ENCODE measurements at regions not wholly inside any gene's neighbourhood (a gene's known extent, or its start where the extent isn't known, plus 50 kb on each side); places are given as distances from the start of the nearest gene placed in this dataset.
A peak's percentile ranks its signal among the peaks of the same experiment; 100 is the strongest.

DNA sequence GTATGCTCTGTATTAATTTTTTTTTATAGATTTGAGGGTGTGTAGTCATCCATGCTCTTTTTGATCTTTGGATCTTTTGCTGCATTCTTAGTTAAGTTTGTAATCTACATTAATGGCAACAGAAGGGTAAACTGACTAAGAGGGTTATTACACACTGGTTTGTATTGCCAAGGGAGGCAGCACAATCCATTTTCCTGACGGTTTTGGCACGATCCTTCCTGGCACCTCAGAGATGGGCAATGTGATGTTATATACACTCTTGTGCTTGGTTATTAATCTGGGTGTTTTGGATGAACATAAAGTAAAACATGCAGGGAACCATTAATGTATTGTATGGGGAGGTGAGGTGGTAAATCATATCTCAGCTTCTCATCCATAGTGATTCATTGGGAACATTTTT, 98.8 kb upstream of the SLC38A2 start:
- Histone ChIP-seq H3K14ac (ENCODE audit: low read length in 2 of 2) (no peak overlapping the region), H3K18ac (ENCODE audit: low read depth in 1 of 2, low read length in 2 of 2) (no peak overlapping the region), H3K4me2 (ENCODE audit: low read length, poor library complexity, severe bottlenecking) (no peak overlapping the region), H2BK12ac (ENCODE audit: low read length in 2 of 2) (peak overlapping the region in 1 of 2 experiments; percentile 75), H2BK5ac (ENCODE audit: low read depth, low read length, poor library complexity, severe bottlenecking) (no peak overlapping the region), H3K4me3 (ENCODE audit: insufficient read depth in 1 of 2, low read depth in 1 of 2, low read length in 2 of 2) (no peak overlapping the region), H3K9ac (ENCODE audit: low read length) (no peak overlapping the region), H2AFZ (ENCODE audit: low read depth, low read length) (no peak overlapping the region), H2BK15ac (ENCODE audit: low read depth, poor library complexity, severe bottlenecking) (no peak overlapping the region), H3K27me3 (ENCODE audit: control insufficient read depth in 1 of 2, insufficient read depth in 1 of 2, low read length in 2 of 2) (no peaks in the 10 kb centered on the region), H2AK5ac (ENCODE audit: low read length, severe bottlenecking) (no peak overlapping the region), H2BK120ac (ENCODE audit: low read depth, low read length) (no peak overlapping the region), H3K27ac (ENCODE audit: low read length, poor library complexity, severe bottlenecking) (no peak overlapping the region), H3K4ac (ENCODE audit: low read depth in 1 of 2, low read length in 2 of 2) (no peak overlapping the region), H4K91ac (ENCODE audit: low read length) (no peak overlapping the region), H3K9me3 (ENCODE audit: control insufficient read depth, low read length) (no peaks in the 10 kb centered on the region), H3K79me1 (replicated peaks; ENCODE audit: low read length, poor library complexity, severe bottlenecking) (peaks cover 6% of the 10 kb centered on the region), H3K23ac (ENCODE audit: low read length in 2 of 2) (no peak overlapping the region), H4K8ac (ENCODE audit: low read length) (no peak overlapping the region), H3K4me1 (ENCODE audit: control insufficient read depth, insufficient read depth, low read depth, low read length) (peaks cover 4% of the 10 kb centered on the region), H3K36me3 (ENCODE audit: control insufficient read depth in 1 of 2, insufficient read depth in 2 of 2, low read depth in 1 of 2, low read length in 2 of 2) (no peaks in the 10 kb centered on the region)
- no peak for DNase-seq
- WGBS, result 87% methylated on average over 2 of the region's 2 CpGs

DNA sequence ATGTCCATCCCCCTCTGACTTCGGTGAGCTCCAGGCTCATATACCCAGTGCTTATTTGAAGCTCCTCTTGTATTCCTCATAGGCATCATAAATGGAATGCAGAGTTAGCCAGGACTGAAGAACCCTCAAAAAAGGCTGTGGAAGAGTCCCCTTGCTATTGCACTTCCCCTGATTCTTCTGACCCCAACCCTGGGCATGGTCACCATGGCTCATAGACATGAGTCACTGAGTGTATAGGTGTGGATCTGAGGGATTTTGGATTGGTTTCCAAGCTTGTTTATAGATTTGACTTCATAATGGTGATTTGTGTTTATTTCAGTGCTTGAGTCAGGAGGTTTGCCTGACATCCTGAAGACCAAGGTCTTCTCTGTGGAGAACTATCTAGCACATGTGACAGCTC, 98.4 kb upstream of the SLC38A2 start:
- peak overlapping the region; percentile 19 for H4K8ac ChIP-seq (ENCODE audit: low read length)
- 81% methylated on average over 1 of the region's 1 CpG for WGBS
- H3K14ac ChIP-seq (ENCODE audit: low read length in 2 of 2), result no peak overlapping the region
- no peak overlapping the region for H4K91ac ChIP-seq (ENCODE audit: low read length)
- no peak overlapping the region for H2BK5ac ChIP-seq (ENCODE audit: low read depth, low read length, poor library complexity, severe bottlenecking)
- no peak overlapping the region for H2BK15ac ChIP-seq (ENCODE audit: low read depth, poor library complexity, severe bottlenecking)
- no peak overlapping the region for H3K4me3 ChIP-seq (ENCODE audit: insufficient read depth in 1 of 2, low read depth in 1 of 2, low read length in 2 of 2)
- peak overlapping the region in 1 of 2 experiments; percentile 24 for H2BK12ac ChIP-seq (ENCODE audit: low read length in 2 of 2)
- H3K4me2 ChIP-seq (ENCODE audit: low read length, poor library complexity, severe bottlenecking), result no peak overlapping the region
- H3K4me1 ChIP-seq (ENCODE audit: control insufficient read depth, insufficient read depth, low read depth, low read length), result peaks cover 4% of the 10 kb centered on the region
- peak; percentile 37 for DNase-seq
- H3K23ac ChIP-seq (ENCODE audit: low read length in 2 of 2), result no peak overlapping the region
- no peak overlapping the region for H2AFZ ChIP-seq (ENCODE audit: low read depth, low read length)
- no peak overlapping the region for H3K27ac ChIP-seq (ENCODE audit: low read length, poor library complexity, severe bottlenecking)
- no peaks in the 10 kb centered on the region for H3K36me3 ChIP-seq (ENCODE audit: control insufficient read depth in 1 of 2, insufficient read depth in 2 of 2, low read depth in 1 of 2, low read length in 2 of 2)
- peaks cover 6% of the 10 kb centered on the region for H3K79me1 ChIP-seq (replicated peaks; ENCODE audit: low read length, poor library complexity, severe bottlenecking)
- peak overlapping the region; percentile 26 for H2AK5ac ChIP-seq (ENCODE audit: low read length, severe bottlenecking)
- peak overlapping the region; percentile 21 for H2BK120ac ChIP-seq (ENCODE audit: low read depth, low read length)
- peak overlapping the region; percentile 18 to 19 for H3K18ac ChIP-seq (ENCODE audit: low read depth in 1 of 2, low read length in 2 of 2)
- H3K4ac ChIP-seq (ENCODE audit: low read depth in 1 of 2, low read length in 2 of 2), result no peak overlapping the region
- no peaks in the 10 kb centered on the region for H3K27me3 ChIP-seq (ENCODE audit: control insufficient read depth in 1 of 2, insufficient read depth in 1 of 2, low read length in 2 of 2)
- no peak overlapping the region for H3K9ac ChIP-seq (ENCODE audit: low read length)
- peaks cover 2% of the 10 kb centered on the region for H3K9me3 ChIP-seq (ENCODE audit: control insufficient read depth, low read length)

DNA sequence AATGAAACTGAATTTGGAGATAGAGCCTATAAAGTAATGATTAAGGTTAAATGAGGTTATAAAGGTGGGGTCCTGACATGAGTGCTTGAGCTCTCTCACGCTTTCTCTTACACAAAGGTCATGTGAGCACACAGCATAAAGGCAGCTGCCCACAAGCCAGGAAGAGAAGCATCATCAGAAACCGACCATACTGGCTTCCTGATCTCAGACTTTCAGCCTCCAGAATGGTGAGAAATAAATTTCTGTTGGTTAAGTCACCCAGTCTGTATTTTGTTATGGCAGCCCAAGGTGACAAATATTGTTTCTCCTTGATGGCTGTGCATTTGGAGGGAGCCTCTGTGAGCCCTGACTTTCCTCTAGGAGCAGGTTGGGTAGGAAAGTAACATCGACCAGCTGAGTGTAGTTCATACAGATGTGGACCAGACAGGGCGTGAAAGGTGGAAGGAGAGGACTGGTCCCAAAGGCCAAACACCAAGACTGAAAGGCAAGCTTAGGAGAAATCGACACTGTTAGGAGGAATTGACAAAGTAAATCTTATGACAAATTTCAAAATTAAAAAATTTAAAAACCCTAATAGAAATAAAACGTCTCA, 97.6 kb upstream of the SLC38A2 start:
- Histone ChIP-seq H3K4me1 (ENCODE audit: control insufficient read depth, insufficient read depth, low read depth, low read length) (peaks cover 4% of the 10 kb centered on the region), H3K27ac (ENCODE audit: low read length, poor library complexity, severe bottlenecking) (no peak overlapping the region), H3K18ac (ENCODE audit: low read depth in 1 of 2, low read length in 2 of 2) (peak overlapping the region; percentile 11 to 16), H2BK15ac (ENCODE audit: low read depth, poor library complexity, severe bottlenecking) (no peak overlapping the region), H3K9me3 (ENCODE audit: control insufficient read depth, low read length) (peaks cover 10% of the 10 kb centered on the region), H3K4me2 (ENCODE audit: low read length, poor library complexity, severe bottlenecking) (no peak overlapping the region), H3K23ac (ENCODE audit: low read length in 2 of 2) (no peak overlapping the region), H3K4me3 (ENCODE audit: insufficient read depth in 1 of 2, low read depth in 1 of 2, low read length in 2 of 2) (no peak overlapping the region), H4K8ac (ENCODE audit: low read length) (no peak overlapping the region), H3K9ac (ENCODE audit: low read length) (no peak overlapping the region), H2BK5ac (ENCODE audit: low read depth, low read length, poor library complexity, severe bottlenecking) (no peak overlapping the region), H2AK5ac (ENCODE audit: low read length, severe bottlenecking) (peak overlapping the region; percentile 82), H3K36me3 (ENCODE audit: control insufficient read depth in 1 of 2, insufficient read depth in 2 of 2, low read depth in 1 of 2, low read length in 2 of 2) (no peaks in the 10 kb centered on the region), H2BK12ac (ENCODE audit: low read length in 2 of 2) (peak overlapping the region in 1 of 2 experiments; percentile 20), H2AFZ (ENCODE audit: low read depth, low read length) (no peak overlapping the region), H3K27me3 (ENCODE audit: control insufficient read depth in 1 of 2, insufficient read depth in 1 of 2, low read length in 2 of 2) (no peaks in the 10 kb centered on the region), H3K14ac (ENCODE audit: low read length in 2 of 2) (no peak overlapping the region), H3K79me1 (replicated peaks; ENCODE audit: low read length, poor library complexity, severe bottlenecking) (peaks cover 6% of the 10 kb centered on the region), H3K4ac (ENCODE audit: low read depth in 1 of 2, low read length in 2 of 2) (peak overlapping the region in 1 of 2 experiments; percentile 9), H4K91ac (ENCODE audit: low read length) (peak overlapping the region; percentile 14), H2BK120ac (ENCODE audit: low read depth, low read length) (no peak overlapping the region)
- DNase-seq, result no peak
- 97% methylated on average over 4 of the region's 6 CpGs for WGBS

DNA sequence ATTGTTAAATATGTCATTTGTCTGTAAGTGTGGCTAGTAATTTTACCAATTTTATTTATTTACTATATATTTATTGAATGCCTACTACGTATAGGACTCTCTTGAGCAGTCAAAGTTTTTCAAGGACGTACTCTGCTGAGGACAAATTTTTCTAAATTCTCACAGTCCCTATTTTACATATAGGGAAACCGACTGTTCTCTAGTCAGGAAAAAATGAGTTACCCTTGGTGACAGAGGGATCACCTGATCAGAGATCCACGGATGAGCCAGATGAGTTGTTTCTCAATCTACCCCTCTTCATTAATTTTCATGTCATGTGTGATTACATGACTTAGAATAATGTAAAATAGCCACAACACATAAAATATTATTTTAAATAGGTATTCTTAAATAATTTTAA, 96.2 kb upstream of the SLC38A2 start:
- H3K36me3 ChIP-seq (ENCODE audit: control insufficient read depth in 1 of 2, insufficient read depth in 2 of 2, low read depth in 1 of 2, low read length in 2 of 2), result no peaks in the 10 kb centered on the region
- H3K14ac ChIP-seq (ENCODE audit: low read length in 2 of 2), result no peak overlapping the region
- no peak overlapping the region for H3K27ac ChIP-seq (ENCODE audit: low read length, poor library complexity, severe bottlenecking)
- peaks cover 13% of the 10 kb centered on the region for H3K9me3 ChIP-seq (ENCODE audit: control insufficient read depth, low read length)
- H3K18ac ChIP-seq (ENCODE audit: low read depth in 1 of 2, low read length in 2 of 2), result no peak overlapping the region
- no peaks in the 10 kb centered on the region for H3K27me3 ChIP-seq (ENCODE audit: control insufficient read depth in 1 of 2, insufficient read depth in 1 of 2, low read length in 2 of 2)
- H2BK5ac ChIP-seq (ENCODE audit: low read depth, low read length, poor library complexity, severe bottlenecking), result no peak overlapping the region
- no peak overlapping the region for H2BK120ac ChIP-seq (ENCODE audit: low read depth, low read length)
- WGBS, result 97% methylated on average over 3 of the region's 4 CpGs
- no peak overlapping the region for H3K4ac ChIP-seq (ENCODE audit: low read depth in 1 of 2, low read length in 2 of 2)
- peaks cover 6% of the 10 kb centered on the region for H3K79me1 ChIP-seq (replicated peaks; ENCODE audit: low read length, poor library complexity, severe bottlenecking)
- H3K4me2 ChIP-seq (ENCODE audit: low read length, poor library complexity, severe bottlenecking), result no peak overlapping the region
- no peak for DNase-seq
- H4K8ac ChIP-seq (ENCODE audit: low read length), result no peak overlapping the region
- no peak overlapping the region for H2AFZ ChIP-seq (ENCODE audit: low read depth, low read length)
- peaks cover 1% of the 10 kb centered on the region for H3K4me1 ChIP-seq (ENCODE audit: control insufficient read depth, insufficient read depth, low read depth, low read length)
- H3K4me3 ChIP-seq (ENCODE audit: insufficient read depth in 1 of 2, low read depth in 1 of 2, low read length in 2 of 2), result no peak overlapping the region
- no peak overlapping the region for H3K9ac ChIP-seq (ENCODE audit: low read length)
- H4K91ac ChIP-seq (ENCODE audit: low read length), result no peak overlapping the region
- H2AK5ac ChIP-seq (ENCODE audit: low read length, severe bottlenecking), result no peak overlapping the region
- no peak overlapping the region for H2BK12ac ChIP-seq (ENCODE audit: low read length in 2 of 2)
- no peak overlapping the region for H2BK15ac ChIP-seq (ENCODE audit: low read depth, poor library complexity, severe bottlenecking)
- no peak overlapping the region for H3K23ac ChIP-seq (ENCODE audit: low read length in 2 of 2)
